HCT116 (cell line): ENCODE measurements at regions not wholly inside any gene's neighbourhood (a gene's known extent, or its start where the extent isn't known, plus 50 kb on each side); places are given as distances from the start of the nearest gene placed in this dataset.

Experiments used
- ATAC-seq: fragments of 200-7000 bp; cut with Tn5 transposase; 2 replicates; pipeline ENCODE4 v1.9.1; 2020; ENCODE audit warnings: mild to moderate bottlenecking, moderate library complexity
- BruUV-seq: library from RNA; stranded (reverse); fragments of 400-500 nt; replicated peaks from 2 replicates; lab custom pipeline; 2021; lab: Mats Ljungman, UMichigan
- CTCF ChIA-PET: fragments of 300-600 bp; sonication (Branson Sonifier 250); formaldehyde crosslinking; loops from one replicate; lab custom pipeline; 2021; ENCODE audit warnings: antibody characterized with exemption; lab: Charles Lee
- POLR2A ChIA-PET: fragments of 300-600, 350-600 bp; sonication (Branson Sonifier 250); formaldehyde crosslinking; loops from one replicate; lab custom pipeline; 2021; ENCODE audit warnings: antibody characterized with exemption; lab: Charles Lee
- RAD21 ChIA-PET, 2 experiments: fragments of 300-600 bp; sonication (Branson Sonifier 250); formaldehyde crosslinking; loops; one replicate each; lab custom pipeline; 2023; ENCODE audit warnings: low total read pairs in 2 of 2; ENCODE audit not compliant: uncharacterized antibody in 2 of 2, unreplicated experiment in 2 of 2, low non-redundant PET in 1 of 2; lab: Charles Lee
- DNase-seq: peaks from one replicate; pipeline ENCODE4 v3.0.0-alpha.2; 2010; ENCODE audit warnings: low read depth, low spot score
- H2AFZ ChIP-seq: fragments of 200-600 bp; shearing (Covaris generic), sonication (generic); 2 replicates; pipeline ENCODE4 v1.6.1; 2017; ENCODE audit warnings: low read depth, mixed run types, mixed read lengths, antibody characterized with exemption, low read length; ENCODE audit not compliant: poor library complexity, severe bottlenecking
- H3K27ac ChIP-seq: 2 replicates; pipeline ENCODE4 v1.5.1; 2012; ENCODE audit warnings: low read depth, low read length
- H3K27me3 ChIP-seq: fragments of 200-600 bp; sonication (generic); 2 replicates; pipeline ENCODE4 v1.6.1; 2016; ENCODE audit warnings: mixed run types, low read length, mixed read lengths; ENCODE audit not compliant: insufficient read depth
- H3K36me3 ChIP-seq, 2 experiments: fragments of 200-500 bp in 1 of 2; fragments of 200-600 bp in 1 of 2; sonication (Bioruptor generic) in 1 of 2; sonication (generic) in 1 of 2; 2 replicates each; pipeline versions ENCODE4 v1.5.1 to v1.6.1; 2014 to 2016; ENCODE audit warnings: low read length in 2 of 2, inconsistent platforms in 1 of 2, mixed read lengths in 1 of 2, mixed run types in 1 of 2; ENCODE audit not compliant: insufficient read depth in 2 of 2, control insufficient read depth in 1 of 2
- H3K4me1 ChIP-seq, 2 experiments: fragments of 200-600 bp in 1 of 2; sonication (generic) in 1 of 2; 2 replicates each; pipeline versions ENCODE4 v1.5.1 to v1.6.1; 2012 to 2017; ENCODE audit warnings: low read length in 2 of 2, inconsistent platforms in 1 of 2, mild to moderate bottlenecking in 1 of 2, mixed read lengths in 1 of 2, mixed run types in 1 of 2, moderate library complexity in 1 of 2; ENCODE audit not compliant: insufficient read depth in 2 of 2, control insufficient read depth in 1 of 2
- H3K4me2 ChIP-seq: fragments of 200-600 bp; sonication (generic); 2 replicates; pipeline ENCODE4 v1.6.1; 2017; ENCODE audit warnings: mixed run types, low read length, mixed read lengths
- H3K4me3 ChIP-seq, 2 experiments: fragments of 200-600 bp in 1 of 2; sonication (generic) in 1 of 2; replicated peaks in 1 of 2; 2 replicates each; pipeline ENCODE4 v1.5.1; 2011 to 2016; ENCODE audit warnings: low read length in 2 of 2, control low read depth in 1 of 2, low read depth in 1 of 2, mild to moderate bottlenecking in 1 of 2, mixed read lengths in 1 of 2, mixed run types in 1 of 2
- H3K79me2 ChIP-seq: fragments of 200-600 bp; sonication (generic); 2 replicates; pipeline ENCODE4 v1.6.1; 2017; ENCODE audit warnings: mild to moderate bottlenecking, mixed run types, low read length, moderate library complexity, mixed read lengths; ENCODE audit not compliant: insufficient read depth
- H3K9ac ChIP-seq: fragments of 200-600 bp; sonication (generic); 2 replicates; pipeline ENCODE4 v1.6.1; 2016; ENCODE audit warnings: low read length, mixed read lengths
- H3K9me2 ChIP-seq: fragments of 200-600 bp; sonication (generic), shearing (Covaris generic); 2 replicates; pipeline ENCODE4 v1.6.1; 2017; ENCODE audit warnings: mixed run types, mild to moderate bottlenecking, moderate library complexity; ENCODE audit not compliant: insufficient read depth
- H3K9me3 ChIP-seq, 2 experiments: fragments of 200-500 bp in 1 of 2; fragments of 200-600 bp in 1 of 2; sonication (Bioruptor generic) in 1 of 2; sonication (generic) in 1 of 2; 2 replicates each; pipeline ENCODE4 v1.6.1; 2014 to 2017; ENCODE audit warnings: low read length in 2 of 2, mixed read lengths in 2 of 2, inconsistent platforms in 1 of 2, low read depth in 1 of 2, mild to moderate bottlenecking in 1 of 2, mixed run types in 1 of 2, moderate library complexity in 1 of 2; ENCODE audit not compliant: control insufficient read depth in 1 of 2, insufficient read depth in 1 of 2
- H4K20me1 ChIP-seq: fragments of 200-600 bp; sonication (generic), shearing (Covaris generic); 2 replicates; pipeline ENCODE4 v1.6.1; 2017; ENCODE audit warnings: mixed run types, mild to moderate bottlenecking, moderate library complexity; ENCODE audit not compliant: insufficient read depth
- EGR1 ChIP-seq: IDR thresholded peaks from 2 replicates; pipeline ENCODE4 v1.6.1; 2012; ENCODE audit warnings: low read depth
- ELF1 ChIP-seq: IDR thresholded peaks from 2 replicates; pipeline ENCODE4 v1.6.1; 2012; ENCODE audit warnings: low read depth, borderline replicate concordance
- EZH2 ChIP-seq: fragments of 200-600 bp; sonication (generic); IDR thresholded peaks from 2 replicates; pipeline ENCODE4 v1.6.1; 2017; ENCODE audit warnings: antibody characterized with exemption, mixed run types
- EZH2phosphoT487 ChIP-seq: fragments of 200-600 bp; IDR thresholded peaks from 2 replicates; pipeline ENCODE4 v1.6.1; 2018; ENCODE audit warnings: antibody characterized with exemption, borderline replicate concordance
- FOSL1 ChIP-seq: IDR thresholded peaks from 2 replicates; pipeline ENCODE4 v1.6.1; 2012; ENCODE audit warnings: low read depth
- POLR2A ChIP-seq: IDR thresholded peaks from 2 replicates; pipeline ENCODE4 v1.7.0; 2011; ENCODE audit warnings: borderline replicate concordance; ENCODE audit not compliant: insufficient read depth, insufficient read length; ENCODE audit errors: extremely low read depth
- POLR2AphosphoS5 ChIP-seq: IDR thresholded peaks from 2 replicates; pipeline ENCODE4 v1.6.1; 2011; ENCODE audit warnings: mild to moderate bottlenecking, low read depth, low read length, moderate library complexity
- RAD21 ChIP-seq: IDR thresholded peaks from 2 replicates; pipeline ENCODE4 v1.6.1; 2012; ENCODE audit warnings: low read depth, mild to moderate bottlenecking
- REST ChIP-seq: IDR thresholded peaks from 2 replicates; pipeline ENCODE4 v1.6.1; 2012; ENCODE audit warnings: low read depth
- SIN3A ChIP-seq: IDR thresholded peaks from 2 replicates; pipeline ENCODE4 v1.6.1; 2012; ENCODE audit warnings: low read depth
- SRF ChIP-seq: IDR thresholded peaks from 2 replicates; pipeline ENCODE4 v1.6.1; 2012; ENCODE audit warnings: low read depth
- TCF7L2 ChIP-seq: IDR thresholded peaks from 2 replicates; pipeline ENCODE4 v1.7.0; 2011; ENCODE audit warnings: borderline replicate concordance, inconsistent platforms; ENCODE audit not compliant: insufficient read depth, insufficient read length; ENCODE audit errors: extremely low read depth
- YY1 ChIP-seq: IDR thresholded peaks from 2 replicates; pipeline ENCODE4 v1.6.1; 2011; ENCODE audit warnings: low read length, low read depth, moderate library complexity, mild to moderate bottlenecking; ENCODE audit not compliant: insufficient replicate concordance; ENCODE audit errors: extremely low read depth
- ZFX ChIP-seq: fragments of 450-650 bp; IDR thresholded peaks from 2 replicates; pipeline ENCODE4 v1.6.1; 2017
- intact Hi-C: fragments of 100-400 bp; cut with micrococcal nuclease; formaldehyde crosslinking; loops from 2 replicates; pipeline ENCODE4 v1.10.0; 2022
- TF ChIP-seq, protein P1 (sequence below), 3 experiments: fragments of 200-600 bp in 1 of 3; sonication (generic) in 1 of 3; IDR thresholded peaks in 2 of 3; conservative IDR thresholded peaks in 1 of 3; 2 replicates each; pipeline ENCODE4 v1.5.1; 2012 to 2017; ENCODE audit warnings: low read depth in 2 of 3, low read length in 2 of 3, antibody characterized with exemption in 1 of 3, borderline replicate concordance in 1 of 3, control low read depth in 1 of 3, mild to moderate bottlenecking in 1 of 3, mixed read lengths in 1 of 3, mixed run types in 1 of 3, moderate library complexity in 1 of 3; ENCODE audit not compliant: insufficient read depth in 1 of 3

DNA sequence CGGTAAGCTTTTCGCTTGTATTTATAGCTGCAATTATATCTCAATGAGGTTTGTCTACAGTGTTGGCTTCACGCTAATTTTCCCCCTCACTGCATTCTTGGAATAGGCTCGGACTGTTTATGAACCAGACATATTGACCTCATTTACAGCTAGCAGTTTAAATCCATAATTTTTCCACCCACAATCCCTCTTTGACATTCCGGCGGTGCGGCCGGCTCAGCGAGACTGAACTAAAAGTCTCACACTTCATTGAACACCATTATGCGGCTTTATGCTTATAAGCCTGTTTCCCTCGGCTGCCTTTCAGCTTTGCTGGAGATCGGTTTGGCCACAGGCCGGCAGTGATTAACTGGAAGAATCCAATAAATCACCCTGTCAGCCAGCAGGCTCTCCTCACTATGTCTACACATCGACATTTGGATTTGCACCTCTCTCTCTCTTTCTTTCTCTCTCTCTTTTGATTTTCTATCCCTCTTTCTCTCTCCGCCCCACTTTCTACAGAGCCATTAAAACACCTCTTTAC, 315.0 kb upstream of the TLE4 start:
- no peak overlapping the region for H3K27ac ChIP-seq
- no peaks in the 10 kb centered on the region for H3K36me3 ChIP-seq
- BruUV-seq, result no TSS peak
- H3K27me3 ChIP-seq, result 0 out of 2 replicates have a peak, but pooled peaks cover 8% of the 10 kb centered on the region
- intact Hi-C loops, result no loop called here
- POLR2A ChIA-PET, result no interaction called here
- no peaks in the 10 kb centered on the region for H3K9me2 ChIP-seq
- H3K9ac ChIP-seq, result no peak overlapping the region
- TF ChIP-seq ELF1, result no peak
- TF ChIP-seq REST, result no peak
- no peak for TF ChIP-seq FOSL1
- no peak for TF ChIP-seq ZFX
- TF ChIP-seq POLR2A, result no peak
- no peak for TF ChIP-seq RAD21
- TF ChIP-seq, protein P1, sequence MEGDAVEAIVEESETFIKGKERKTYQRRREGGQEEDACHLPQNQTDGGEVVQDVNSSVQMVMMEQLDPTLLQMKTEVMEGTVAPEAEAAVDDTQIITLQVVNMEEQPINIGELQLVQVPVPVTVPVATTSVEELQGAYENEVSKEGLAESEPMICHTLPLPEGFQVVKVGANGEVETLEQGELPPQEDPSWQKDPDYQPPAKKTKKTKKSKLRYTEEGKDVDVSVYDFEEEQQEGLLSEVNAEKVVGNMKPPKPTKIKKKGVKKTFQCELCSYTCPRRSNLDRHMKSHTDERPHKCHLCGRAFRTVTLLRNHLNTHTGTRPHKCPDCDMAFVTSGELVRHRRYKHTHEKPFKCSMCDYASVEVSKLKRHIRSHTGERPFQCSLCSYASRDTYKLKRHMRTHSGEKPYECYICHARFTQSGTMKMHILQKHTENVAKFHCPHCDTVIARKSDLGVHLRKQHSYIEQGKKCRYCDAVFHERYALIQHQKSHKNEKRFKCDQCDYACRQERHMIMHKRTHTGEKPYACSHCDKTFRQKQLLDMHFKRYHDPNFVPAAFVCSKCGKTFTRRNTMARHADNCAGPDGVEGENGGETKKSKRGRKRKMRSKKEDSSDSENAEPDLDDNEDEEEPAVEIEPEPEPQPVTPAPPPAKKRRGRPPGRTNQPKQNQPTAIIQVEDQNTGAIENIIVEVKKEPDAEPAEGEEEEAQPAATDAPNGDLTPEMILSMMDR (IDR thresholded peaks at IDR 0.05 in 2 of 3, conservative IDR thresholded peaks at IDR 0.05 in 1 of 3; ENCODE audit: borderline replicate concordance in 1 of 3, insufficient read depth in 1 of 3, low read depth in 2 of 3, low read length in 2 of 3), result no peak
- no peak for TF ChIP-seq EGR1
- TF ChIP-seq YY1, result no peak
- TF ChIP-seq EZH2, result no peak
- TF ChIP-seq TCF7L2, result no peak
- TF ChIP-seq EZH2phosphoT487, result no peak
- no peak for TF ChIP-seq SRF
- TF ChIP-seq POLR2AphosphoS5, result no peak
- TF ChIP-seq SIN3A, result no peak
- no peaks in the 10 kb centered on the region for H4K20me1 ChIP-seq
- no peak for DNase-seq
- CTCF ChIA-PET, result no interaction called here
- ATAC-seq, result no peak
- RAD21 ChIA-PET, result no interaction called here
- no peaks in the 10 kb centered on the region for H3K4me1 ChIP-seq
- H3K9me3 ChIP-seq, result no peaks in the 10 kb centered on the region
- no peaks in the 10 kb centered on the region for H3K79me2 ChIP-seq
- H3K4me2 ChIP-seq, result no peak overlapping the region
- H3K4me3 ChIP-seq, result no peak overlapping the region
- no peak overlapping the region for H2AFZ ChIP-seq
